Gastrocnemius medialis (tissue), 4 donors: ENCODE measurements at regions not wholly inside any gene's neighbourhood (a gene's known extent, or its start where the extent isn't known, plus 50 kb on each side); places are given as distances from the start of the nearest gene placed in this dataset.
"Not testable (repeated sequence)": the region's sequence is repeated elsewhere in the genome, so short reads cannot be mapped to it uniquely, and the experiment has no call there.

ENCODE experiments used
- ATAC-seq, 2 donors: fragments of 150-250 bp; one replicate each; pipeline ENCODE4 v1.9.1; 2016
- DNase-seq, 2 donors: peaks; one replicate each; pipeline ENCODE4 v3.0.0-alpha.2; 2019
- H3K27ac ChIP-seq, 4 donors: fragments of 200-600 bp; sonication (generic); 1 replicate in 1 of 4; 2 replicates in 3 of 4; pipeline ENCODE4 v1.5.1; 2016 to 2018; ENCODE audit warnings: mild to moderate bottlenecking in 2 of 4, moderate library complexity in 1 of 4
- H3K27me3 ChIP-seq, 3 donors: fragments of 200-600 bp; sonication (generic) in 2 of 3; 1 replicate in 1 of 3; 2 replicates in 2 of 3; pipeline versions ENCODE4 v1.5.1 to v1.6.0; 2016 to 2019; ENCODE audit warnings: mild to moderate bottlenecking in 1 of 3, moderate library complexity in 1 of 3
- H3K36me3 ChIP-seq, 2 donors: fragments of 200-600 bp; sonication (generic) in 1 of 2; one replicate each; pipeline ENCODE4 v1.5.1; 2017 to 2018
- H3K4me1 ChIP-seq, 2 donors: fragments of 200-600 bp; sonication (generic) in 1 of 2; one replicate each; pipeline ENCODE4 v1.5.1; 2016 to 2017; ENCODE audit warnings: mild to moderate bottlenecking in 2 of 2
- H3K4me3 ChIP-seq, 4 donors: fragments of 200-600 bp; sonication (generic) in 3 of 4; 1 replicate in 1 of 4; 2 replicates in 3 of 4; pipeline ENCODE4 v1.5.1; 2016 to 2019; ENCODE audit warnings: mild to moderate bottlenecking in 2 of 4
- H3K9me3 ChIP-seq, 3 donors: fragments of 200-600 bp; sonication (generic) in 2 of 3; 1 replicate in 1 of 3; 2 replicates in 2 of 3; pipeline ENCODE4 v1.5.1; 2016 to 2019
- CTCF ChIP-seq, 5 experiments: fragments of 450-650 bp in 3 of 5; fragments of 200-600 bp in 2 of 5; sonication (generic) in 2 of 5; IDR thresholded peaks in 4 of 5; conservative IDR thresholded peaks in 1 of 5; 1 replicate in 4 of 5; 2 replicates in 1 of 5; pipeline ENCODE4 v1.5.1; 2016 to 2019; ENCODE audit warnings: antibody characterized with exemption in 5 of 5, mild to moderate bottlenecking in 3 of 5, moderate library complexity in 3 of 5
- POLR2A ChIP-seq, 2 donors: fragments of 450-650 bp; IDR thresholded peaks; one replicate each; pipeline ENCODE4 v1.6.1; 2017; ENCODE audit warnings: antibody characterized with exemption in 2 of 2, mild to moderate bottlenecking in 2 of 2, moderate library complexity in 2 of 2
- in situ Hi-C, 4 donors: fragments of 200-750 bp; cut with MboI; loops; one replicate each; pipeline versions ENCODE4 v1.15.0 to v1.8.0; 2017; ENCODE audit warnings: low sequenced_read_pairs in 4 of 4
- intact Hi-C: fragments of 100-400 bp; cut with DNase I; formaldehyde crosslinking; loops from one replicate; pipeline ENCODE4 v1.15.1; 2023; ENCODE audit warnings: low total_unique reads

- in situ Hi-C loops (no loop called here), intact Hi-C loops (no loop called here)
- no peak overlapping the region for H3K27ac ChIP-seq
- no peak for DNase-seq
- no peaks in the 10 kb centered on the region for H3K9me3 ChIP-seq
- no peak for ATAC-seq
- TF ChIP-seq CTCF (IDR thresholded peaks at IDR 0.05 in 4 of 5, conservative IDR thresholded peaks at IDR 0.05 in 1 of 5) (no peak), POLR2A (IDR thresholded peaks at IDR 0.05) (no peak)
- H3K4me3 ChIP-seq, result no peak overlapping the region
- peaks cover 0 to 9% of the 10 kb centered on the region in 2 donors for H3K4me1 ChIP-seq
- H3K36me3 ChIP-seq, result no peaks in the 10 kb centered on the region
- no peaks in the 10 kb centered on the region for H3K27me3 ChIP-seq
Measured at GRCh38 chr20:11174861-11175260, 501.1 kb upstream of the JAG1 start.

GRCh38 chr20:11176431-11176830, 502.6 kb upstream of the JAG1 start:
- Histone ChIP-seq H3K27ac (no peak overlapping the region), H3K36me3 (no peaks in the 10 kb centered on the region), H3K4me1 (peaks cover 0 to 8% of the 10 kb centered on the region in 2 donors), H3K9me3 (no peaks in the 10 kb centered on the region), H3K27me3 (no peaks in the 10 kb centered on the region), H3K4me3 (no peak overlapping the region)
- DNase-seq, result no peak
- ATAC-seq, result no peak
- TF ChIP-seq CTCF (IDR thresholded peaks at IDR 0.05 in 4 of 5, conservative IDR thresholded peaks at IDR 0.05 in 1 of 5) (no peak), POLR2A (IDR thresholded peaks at IDR 0.05) (no peak)
- in situ Hi-C loops (no loop called here), intact Hi-C loops (no loop called here)

- ATAC-seq, result no peak
Measured at GRCh38 chr20:11178946-11179654, 505.3 kb upstream of the JAG1 start.

GRCh38 chr20:11180186-11180585, 506.4 kb upstream of the JAG1 start:
- ATAC-seq, result no peak
- Histone ChIP-seq H3K27me3 (no peaks in the 10 kb centered on the region), H3K4me1 (peaks cover 0 to 8% of the 10 kb centered on the region in 2 donors), H3K36me3 (no peaks in the 10 kb centered on the region), H3K27ac (no peak overlapping the region), H3K9me3 (no peaks in the 10 kb centered on the region), H3K4me3 (no peak overlapping the region)
- TF ChIP-seq POLR2A (IDR thresholded peaks at IDR 0.05), result no peak
- TF ChIP-seq CTCF (IDR thresholded peaks at IDR 0.05 in 4 of 5, conservative IDR thresholded peaks at IDR 0.05 in 1 of 5), result no peak
- intact Hi-C loops, result no loop called here
- in situ Hi-C loops, result no loop called here
- DNase-seq, result no peak

More at GRCh38 chr20:11178946-11179654, 505.3 kb upstream of the JAG1 start:
- Histone ChIP-seq H3K9me3 (no peaks in the 10 kb centered on the region), H3K4me3 (no peak overlapping the region), H3K36me3 (no peaks in the 10 kb centered on the region), H3K27ac (peak overlapping the region in 1 of 4 donors; percentile 27), H3K27me3 (no peaks in the 10 kb centered on the region), H3K4me1 (peaks cover 0 to 8% of the 10 kb centered on the region in 2 donors)
- in situ Hi-C loops (no loop called here), intact Hi-C loops (no loop called here)
- no peak for TF ChIP-seq CTCF (IDR thresholded peaks at IDR 0.05 in 4 of 5, conservative IDR thresholded peaks at IDR 0.05 in 1 of 5)
- TF ChIP-seq POLR2A (IDR thresholded peaks at IDR 0.05), result no peak
- DNase-seq, result no peak

GRCh38 chr20:11181129-11181528, 507.3 kb upstream of the JAG1 start:
- in situ Hi-C loops, ATAC-seq, H3K27ac ChIP-seq: not testable (repeated sequence)

More at GRCh38 chr20:11181129-11181528, 507.3 kb upstream of the JAG1 start:
- DNase-seq, H3K4me3 ChIP-seq, H3K9me3 ChIP-seq, H3K27me3 ChIP-seq, H3K4me1 ChIP-seq, H3K36me3 ChIP-seq, intact Hi-C loops: not testable (repeated sequence)
